ENCODE measurements at regions not wholly inside any gene's neighbourhood (a gene's known extent, or its start where the extent isn't known, plus 50 kb on each side); places are given as distances from the start of the nearest gene placed in this dataset.

GRCh38 chr10:55426138-55426537 lies 625.1 kb upstream of the PCDH15 start:
- in situ Hi-C loops (cut with MboI; ENCODE audit: low sequenced_read_pairs, unreplicated experiment): no loop called here
- TF ChIP-seq CTCF (IDR thresholded peaks at IDR 0.05; ENCODE audit: borderline replicate concordance, control extremely low read depth, extremely low read depth, insufficient read depth, missing control alignments): no peak
- DNase-seq (ENCODE audit: low spot score): no peak

- in situ Hi-C loops (cut with MboI; ENCODE audit: low sequenced_read_pairs, unreplicated experiment): no loop called here
- no peak for DNase-seq (ENCODE audit: low spot score)
- TF ChIP-seq CTCF (IDR thresholded peaks at IDR 0.05; ENCODE audit: borderline replicate concordance, control extremely low read depth, extremely low read depth, insufficient read depth, missing control alignments): no peak
Observed at GRCh38 chr10:55410415-55410885, 609.4 kb upstream of the PCDH15 start.

- in situ Hi-C loops (cut with MboI; ENCODE audit: low sequenced_read_pairs, unreplicated experiment): no loop called here
- DNase-seq (ENCODE audit: low spot score): no peak
- TF ChIP-seq CTCF (IDR thresholded peaks at IDR 0.05; ENCODE audit: borderline replicate concordance, control extremely low read depth, extremely low read depth, insufficient read depth, missing control alignments): no peak
Observed at GRCh38 chr10:55404094-55404493, 603.1 kb upstream of the PCDH15 start.

- in situ Hi-C loops (cut with MboI; ENCODE audit: low sequenced_read_pairs, unreplicated experiment): no loop called here
- TF ChIP-seq CTCF (IDR thresholded peaks at IDR 0.05; ENCODE audit: borderline replicate concordance, control extremely low read depth, extremely low read depth, insufficient read depth, missing control alignments): no peak
- DNase-seq (ENCODE audit: low spot score): no peak
Observed at GRCh38 chr10:55400075-55400849, 599.2 kb upstream of the PCDH15 start.

- no peak for TF ChIP-seq CTCF (IDR thresholded peaks at IDR 0.05; ENCODE audit: borderline replicate concordance, control extremely low read depth, extremely low read depth, insufficient read depth, missing control alignments)
- DNase-seq (ENCODE audit: low spot score): no peak
- in situ Hi-C loops (cut with MboI; ENCODE audit: low sequenced_read_pairs, unreplicated experiment): no loop called here
Observed at GRCh38 chr10:55398497-55398882, 597.5 kb upstream of the PCDH15 start.

- no peak for TF ChIP-seq CTCF (IDR thresholded peaks at IDR 0.05; ENCODE audit: borderline replicate concordance, control extremely low read depth, extremely low read depth, insufficient read depth, missing control alignments)
- in situ Hi-C loops (cut with MboI; ENCODE audit: low sequenced_read_pairs, unreplicated experiment): no loop called here
- DNase-seq (ENCODE audit: low spot score): no peak
Observed at GRCh38 chr10:55397777-55398496, 596.9 kb upstream of the PCDH15 start.
